Activated CD4-positive, alpha-beta T cell treated with anti-CD3 and anti-CD28 coated beads, Interleukin-10, Interleukin-2, amounts not matched to agents 100 ng/mL and 50 ng/mL, durations not matched to agents 16 hours and 8 hours (primary cell): ENCODE measurements at regions not wholly inside any gene's neighbourhood (a gene's known extent, or its start where the extent isn't known, plus 50 kb on each side); places are given as distances from the start of the nearest gene placed in this dataset.
"Not testable (repeated sequence)": the region's sequence is repeated elsewhere in the genome, so short reads cannot be mapped to it uniquely, and the experiment has no call there.

Source experiments
- DNase-seq: peaks from one replicate; pipeline ENCODE4 v3.0.0-alpha.2; 2020

GRCh38 chr4:53712408-53713020 is 121.2 kb upstream of the LNX1 start:
- no peak for DNase-seq

- DNase-seq: no peak
These were observed 120.6 kb upstream of the LNX1 start for GRCh38 chr4:53711926-53712325.

DNA sequence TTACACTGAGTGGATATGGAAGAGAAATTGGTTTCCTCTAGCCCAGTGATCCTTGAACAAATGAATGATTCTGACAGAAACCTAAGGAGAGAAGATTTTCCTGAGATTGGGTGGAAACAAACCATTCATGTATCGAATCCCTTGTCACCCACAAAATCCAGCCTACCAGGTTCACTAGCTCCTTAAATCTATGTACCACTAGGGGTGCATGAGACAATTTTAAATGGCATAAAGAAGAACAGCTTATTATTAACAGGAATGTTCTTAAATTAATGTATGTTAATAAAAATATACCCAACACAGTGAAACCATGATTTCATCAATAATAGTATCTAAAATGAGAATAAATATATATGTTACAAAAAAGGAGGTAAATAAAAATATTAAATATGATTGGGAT is 118.4 kb upstream of the LNX1 start:
- DNase-seq: no peak

DNA sequence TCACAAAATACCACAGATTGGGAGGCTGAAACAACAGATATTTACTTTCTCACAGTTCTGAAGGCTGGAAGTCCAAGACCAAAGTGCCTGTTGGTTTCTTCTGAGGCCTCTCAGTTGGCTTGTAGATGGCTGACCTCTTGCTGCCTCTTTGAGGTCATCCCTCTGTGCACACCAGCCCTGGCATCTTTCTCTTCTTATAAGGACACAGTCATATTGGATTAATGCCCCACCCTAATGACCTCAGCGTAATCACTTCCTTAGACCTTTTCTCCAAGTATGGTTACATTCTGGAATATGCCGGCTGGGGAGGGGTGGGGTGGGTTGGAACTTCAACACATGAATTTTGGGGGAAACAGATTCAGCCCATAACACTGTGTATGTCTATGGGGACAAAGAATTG is 116.2 kb upstream of the LNX1 start:
- no peak for DNase-seq

GRCh38 chr4:53706422-53707032 is 115.2 kb upstream of the LNX1 start:
- DNase-seq: peak; percentile 9

GRCh38 chr4:53705972-53706371 is 114.7 kb upstream of the LNX1 start:
- no peak for DNase-seq

- DNase-seq: no peak
These were observed 114.0 kb upstream of the LNX1 start for GRCh38 chr4:53705151-53705764.

GRCh38 chr4:53704329-53704728 is 113.0 kb upstream of the LNX1 start:
- no peak for DNase-seq

GRCh38 chr4:53703267-53703655 is 112.0 kb upstream of the LNX1 start:
- no peak for DNase-seq

- DNase-seq: no peak
These were observed 111.3 kb upstream of the LNX1 start for GRCh38 chr4:53702334-53703266.

GRCh38 chr4:53701260-53701659 is 110.0 kb upstream of the LNX1 start:
- DNase-seq: not testable (repeated sequence)

- not testable (repeated sequence) for DNase-seq
These were observed 108.0 kb upstream of the LNX1 start for GRCh38 chr4:53699310-53699709.

GRCh38 chr4:53697016-53697685 is 105.9 kb upstream of the LNX1 start:
- no peak for DNase-seq

DNA sequence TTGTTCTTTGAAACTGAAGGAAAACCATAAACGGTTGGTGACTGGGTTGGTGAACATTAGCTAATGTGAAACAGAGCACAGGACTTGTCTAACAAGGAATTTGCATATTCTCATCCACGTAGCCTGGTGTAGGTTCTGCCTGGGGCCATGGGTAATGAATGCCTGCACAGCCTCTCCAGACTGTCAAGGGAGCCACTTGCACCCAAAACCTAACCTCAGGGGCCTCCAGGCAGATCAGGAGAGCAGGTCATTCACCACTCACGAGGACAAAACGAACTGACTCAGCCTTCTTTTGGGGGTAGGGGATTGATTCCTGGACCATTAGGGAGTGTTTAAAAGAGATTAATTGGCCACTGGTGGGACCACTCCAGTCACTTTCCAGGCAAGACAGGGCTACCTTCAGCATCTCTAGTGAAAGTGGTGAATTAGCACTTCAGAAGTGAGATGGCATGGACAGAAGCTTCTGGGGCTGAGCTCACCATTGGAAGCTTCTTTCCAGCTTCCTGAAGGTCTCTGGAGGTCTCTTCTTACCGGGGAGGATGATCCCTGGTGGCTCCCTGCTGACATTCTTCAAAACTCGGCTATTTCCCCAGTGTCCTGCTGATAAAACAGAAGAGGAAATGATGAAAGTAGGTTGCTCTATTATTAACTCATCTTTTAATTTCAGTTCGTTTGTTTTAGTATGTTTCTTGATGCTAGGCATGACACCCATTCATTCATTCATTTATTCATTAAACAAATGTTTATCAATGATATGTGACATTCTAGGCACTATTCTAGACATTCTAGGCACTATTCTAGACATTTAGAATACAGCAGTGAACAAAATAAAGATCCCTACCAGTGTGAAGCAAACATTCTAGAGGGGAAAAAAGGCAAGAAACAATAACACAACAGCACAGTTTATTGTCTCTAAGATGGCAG is 104.5 kb upstream of the LNX1 start:
- no peak for DNase-seq

DNA sequence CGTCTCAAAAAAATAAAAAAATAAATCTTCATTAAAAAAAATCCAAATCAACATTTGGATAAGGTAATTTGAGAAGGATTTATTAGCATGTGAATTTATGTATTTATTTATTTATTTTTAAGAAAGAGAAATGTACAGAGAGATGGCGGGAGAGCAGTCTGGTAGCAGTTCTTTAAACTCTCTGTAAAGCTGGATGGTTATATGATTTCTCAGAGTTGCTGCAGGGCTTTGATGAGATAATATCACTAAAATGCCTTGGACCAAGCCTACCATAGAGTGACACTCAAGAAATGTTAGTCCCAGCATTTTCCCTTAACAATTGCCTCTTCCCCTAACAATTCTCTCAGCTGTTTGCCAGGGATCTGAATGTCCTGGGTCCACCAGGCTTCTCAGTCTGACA is 103.4 kb upstream of the LNX1 start:
- DNase-seq: no peak

DNA sequence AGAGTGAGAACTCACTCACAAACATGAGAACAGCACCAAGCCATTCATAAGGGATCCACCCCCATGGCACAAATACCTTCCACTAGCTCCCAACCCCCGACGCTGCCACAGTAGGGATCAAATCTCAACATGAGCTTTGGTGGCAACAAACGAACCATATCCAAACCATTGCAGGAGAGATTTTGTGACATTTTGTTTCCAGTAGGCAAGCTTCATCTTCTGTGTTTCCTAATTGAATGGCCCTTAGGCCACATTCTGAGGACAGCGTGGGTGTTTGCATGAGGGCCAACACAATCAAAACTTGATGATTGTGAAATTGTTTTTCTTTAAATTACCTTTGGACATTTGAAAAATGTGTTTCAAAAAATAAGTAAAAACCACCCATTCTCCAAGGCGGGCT is 102.6 kb upstream of the LNX1 start:
- DNase-seq: no peak

DNA sequence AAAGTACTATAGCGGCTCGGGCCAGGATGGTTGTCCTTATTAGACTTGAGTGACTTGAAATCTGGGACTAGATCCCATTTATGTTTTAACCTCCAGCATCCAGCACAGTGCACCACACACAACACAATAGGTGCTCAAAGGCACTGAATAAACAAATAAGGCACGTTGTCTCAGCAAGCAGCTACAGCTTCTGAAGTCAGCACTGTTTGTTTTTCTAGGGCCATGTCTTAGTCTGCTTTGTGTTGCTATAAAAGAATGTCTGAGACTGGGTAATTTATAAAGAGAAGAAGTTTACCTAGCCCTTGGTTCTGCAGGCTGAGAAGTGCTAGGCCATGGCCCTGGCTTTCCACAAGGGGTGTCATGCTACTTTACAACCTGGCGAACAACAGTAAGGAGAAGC is 102.1 kb upstream of the LNX1 start:
- DNase-seq: no peak

GRCh38 chr4:53688186-53688790 is 97.0 kb upstream of the LNX1 start:
- peak; percentile 60 for DNase-seq

DNA sequence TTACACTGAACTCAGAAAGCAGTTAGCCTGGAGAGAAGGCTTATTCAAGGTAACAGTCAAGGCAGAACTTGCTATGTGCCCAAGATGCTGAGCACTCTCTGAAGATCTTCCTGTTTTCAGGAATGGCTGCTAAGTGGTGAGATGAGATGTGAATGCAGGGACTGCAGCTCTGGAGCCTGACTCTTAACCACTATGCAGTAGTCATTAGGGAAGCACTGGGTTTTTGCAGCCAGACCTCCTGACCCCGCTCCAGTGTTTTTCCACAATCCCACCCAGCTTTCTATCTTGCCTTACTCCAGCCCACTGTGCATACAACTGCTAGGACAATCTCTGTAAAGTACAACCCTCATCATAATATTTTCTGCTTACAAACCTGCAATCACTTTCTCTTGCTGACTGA is 95.2 kb upstream of the LNX1 start:
- DNase-seq: no peak

GRCh38 chr4:53684136-53685130 is 93.1 kb upstream of the LNX1 start:
- no peak for DNase-seq
